Left ventricle myocardium inferior (tissue), 1 donor: ENCODE measurements at regions not wholly inside any gene's neighbourhood (a gene's known extent, or its start where the extent isn't known, plus 50 kb on each side); places are given as distances from the start of the nearest gene placed in this dataset.
"Not testable (repeated sequence)": the region's sequence is repeated elsewhere in the genome, so short reads cannot be mapped to it uniquely, and the experiment has no call there.

Experiments used
- DNase-seq: peaks from one replicate; pipeline ENCODE4 v3.0.0-alpha.2; 2020
- H3K27ac ChIP-seq: fragments of 200-600 bp; replicated peaks from 2 replicates; pipeline ENCODE4 v1.8.0; 2021
- H3K27me3 ChIP-seq: fragments of 200-600 bp; 2 replicates; pipeline ENCODE4 v1.8.0; 2021; ENCODE audit warnings: low read depth
- H3K36me3 ChIP-seq: fragments of 200-600 bp; 2 replicates; pipeline ENCODE4 v1.8.0; 2021
- H3K4me1 ChIP-seq: fragments of 200-600 bp; 2 replicates; pipeline ENCODE4 v1.8.0; 2021
- H3K4me3 ChIP-seq: fragments of 200-600 bp; 2 replicates; pipeline ENCODE4 v1.8.0; 2021; ENCODE audit warnings: mild to moderate bottlenecking, moderate library complexity
- H3K9me3 ChIP-seq: fragments of 200-600 bp; replicated peaks from 2 replicates; pipeline ENCODE4 v1.8.0; 2021
- intact Hi-C: fragments of 100-400 bp; cut with micrococcal nuclease; formaldehyde crosslinking; loops from one replicate; pipeline ENCODE4 v1.11.0; 2022
- donor health status: DM: no; HTN: yes; CAD: no; lungs with severe emphysema.

DNA sequence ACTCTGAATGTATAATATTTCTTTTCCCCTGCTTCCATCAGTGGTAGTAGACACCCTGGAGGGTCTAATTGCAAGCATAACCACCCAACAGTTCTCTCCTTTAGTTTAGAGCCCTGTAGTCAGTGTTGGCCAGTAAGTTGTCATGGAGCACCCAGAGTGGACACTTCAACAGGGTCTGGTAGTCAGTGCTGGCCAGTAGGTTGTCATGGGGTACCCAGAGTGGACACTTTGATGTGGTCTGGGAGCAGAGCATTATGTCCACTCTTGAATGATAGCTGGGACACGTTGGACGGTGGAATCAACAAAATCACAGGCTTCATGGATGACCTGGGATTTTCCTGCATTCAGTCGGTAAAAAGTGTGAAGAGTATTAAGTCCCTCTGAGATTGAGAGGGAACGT is 864.9 kb upstream of the TPTE start:
- H3K4me1 ChIP-seq, H3K27ac ChIP-seq, H3K4me3 ChIP-seq, intact Hi-C loops, H3K27me3 ChIP-seq, H3K36me3 ChIP-seq, DNase-seq: not testable (repeated sequence)
- peaks cover 17% of the 10 kb centered on the region for H3K9me3 ChIP-seq

DNA sequence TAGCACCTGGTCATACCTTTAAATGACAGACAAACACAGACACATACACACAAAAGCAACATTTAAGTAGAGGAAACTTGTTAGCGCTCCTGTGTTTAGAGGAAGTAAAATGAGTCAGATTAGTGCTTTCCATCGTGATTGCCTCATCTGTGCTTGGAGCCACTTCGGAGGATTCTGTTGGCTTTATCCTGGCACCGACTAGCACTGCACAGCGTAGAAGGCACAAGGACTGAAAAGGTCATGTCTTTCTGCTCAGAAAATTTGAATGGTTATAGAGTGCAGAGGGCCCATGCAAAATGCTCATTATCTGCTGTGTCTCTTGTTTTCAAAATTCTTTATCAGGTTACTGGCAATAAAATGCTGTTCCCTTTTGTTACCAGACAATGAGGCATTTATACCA is 863.6 kb upstream of the TPTE start:
- H3K27me3 ChIP-seq, H3K27ac ChIP-seq, intact Hi-C loops, H3K4me3 ChIP-seq, H3K4me1 ChIP-seq, DNase-seq, H3K36me3 ChIP-seq: not testable (repeated sequence)
- peaks cover 17% of the 10 kb centered on the region for H3K9me3 ChIP-seq

DNA sequence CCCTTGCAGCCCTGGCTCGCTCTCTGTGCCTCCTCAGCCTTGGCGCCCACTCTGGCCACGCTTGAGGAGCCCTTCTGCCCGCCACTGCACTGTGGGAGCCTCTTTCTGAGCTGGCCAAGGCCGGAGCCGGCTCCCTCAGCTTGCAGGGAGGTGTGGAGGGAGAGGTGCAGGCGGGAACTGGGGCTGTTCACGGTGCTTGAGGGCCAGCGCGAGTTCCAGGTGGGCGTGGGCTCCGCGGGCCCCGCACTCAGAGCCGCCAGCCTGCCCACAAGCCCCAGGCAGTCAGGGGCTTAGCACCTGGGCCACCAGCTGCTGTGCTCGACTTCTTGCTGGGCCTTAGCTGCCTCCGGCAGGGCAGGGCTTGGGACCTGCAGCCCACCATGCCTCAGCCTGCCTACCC is 861.5 kb upstream of the TPTE start:
- H3K27me3 ChIP-seq, DNase-seq, H3K27ac ChIP-seq, H3K36me3 ChIP-seq, H3K4me1 ChIP-seq, H3K4me3 ChIP-seq, intact Hi-C loops: not testable (repeated sequence)
- H3K9me3 ChIP-seq: peaks cover 11% of the 10 kb centered on the region

DNA sequence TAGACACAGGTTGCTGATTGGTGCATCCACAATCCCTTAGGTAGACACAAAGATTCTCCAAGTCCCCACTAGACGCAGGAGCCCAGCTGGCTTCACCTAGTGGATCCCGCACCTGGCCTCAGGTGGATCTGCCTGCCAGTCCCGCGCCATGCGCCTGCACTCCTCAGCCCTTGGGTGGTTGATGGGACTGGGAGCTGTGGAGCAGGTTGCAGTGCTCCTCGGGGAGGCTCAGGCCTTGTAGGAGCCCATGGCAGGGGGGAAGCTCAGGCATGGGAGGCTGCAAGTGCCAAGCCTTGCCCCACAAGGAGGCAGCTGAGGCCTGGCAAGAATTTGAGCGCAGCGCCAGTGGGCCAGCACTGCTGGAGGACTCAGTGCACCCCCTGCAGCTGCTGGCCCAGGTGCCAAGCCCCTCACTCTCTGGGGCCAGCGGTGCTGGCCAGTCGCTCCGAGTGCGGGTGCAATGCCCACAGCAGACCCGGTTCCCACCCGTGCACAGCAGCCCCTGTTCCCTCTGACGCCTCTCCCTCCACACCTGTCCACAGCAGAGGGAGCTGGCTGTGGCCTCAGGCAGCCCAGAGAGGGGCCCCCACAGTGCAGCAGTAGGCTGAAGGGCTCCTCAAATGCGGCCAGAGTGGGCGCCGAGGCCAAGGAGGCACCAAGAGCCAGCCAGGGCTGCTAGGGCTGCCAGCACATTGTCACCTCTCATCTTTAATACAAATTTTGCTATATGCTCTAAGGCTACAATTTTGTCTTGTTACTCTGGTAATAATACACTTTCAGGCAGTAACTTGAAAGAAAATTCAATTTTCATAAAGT is 857.3 kb upstream of the TPTE start:
- DNase-seq, H3K36me3 ChIP-seq, intact Hi-C loops, H3K27me3 ChIP-seq, H3K4me3 ChIP-seq, H3K27ac ChIP-seq, H3K4me1 ChIP-seq, H3K9me3 ChIP-seq: not testable (repeated sequence)

DNA sequence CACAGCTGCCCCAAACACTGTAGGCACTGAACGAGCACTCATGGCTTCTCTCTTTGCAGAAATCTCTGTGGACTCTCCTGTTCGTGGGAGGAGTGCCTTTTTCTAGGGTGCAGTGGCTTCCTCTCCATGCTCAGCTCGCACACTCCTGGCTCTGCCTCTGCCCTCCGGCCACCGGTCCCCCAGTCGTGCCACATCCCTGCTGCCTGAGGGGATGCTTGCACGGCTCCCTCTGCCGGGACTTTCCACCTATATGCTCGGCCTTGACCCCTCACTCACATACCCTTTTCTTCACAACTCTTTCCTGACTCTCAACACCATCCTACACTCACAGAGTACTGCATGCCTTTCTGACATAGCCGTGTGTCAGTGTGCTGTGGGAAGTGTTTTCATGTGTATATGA is 845.6 kb upstream of the TPTE start:
- H3K4me3 ChIP-seq, H3K27me3 ChIP-seq, H3K36me3 ChIP-seq, H3K27ac ChIP-seq, H3K4me1 ChIP-seq, DNase-seq, intact Hi-C loops, H3K9me3 ChIP-seq: not testable (repeated sequence)

DNA sequence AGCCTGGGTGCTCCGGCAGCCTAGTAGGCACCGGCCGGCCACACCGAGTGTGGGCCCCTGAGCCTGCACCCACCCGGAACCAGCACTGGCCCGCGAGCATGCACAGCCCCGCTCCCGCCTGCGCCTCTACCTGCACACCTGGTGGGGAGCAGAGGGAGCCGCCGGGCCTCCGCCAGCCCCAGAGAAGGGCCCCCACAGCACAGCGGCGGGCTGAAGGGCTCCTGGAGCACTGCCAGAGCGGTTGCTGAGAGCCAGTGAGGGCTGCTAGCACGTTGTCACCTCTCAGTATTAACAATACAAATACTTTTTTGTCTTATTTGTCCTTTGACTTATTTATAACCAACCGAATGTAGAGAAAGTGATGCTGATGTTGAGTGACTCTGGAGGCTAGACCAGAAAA is 842.4 kb upstream of the TPTE start:
- H3K27ac ChIP-seq, intact Hi-C loops, H3K36me3 ChIP-seq, H3K4me1 ChIP-seq, H3K27me3 ChIP-seq, DNase-seq, H3K4me3 ChIP-seq, H3K9me3 ChIP-seq: not testable (repeated sequence)

DNA sequence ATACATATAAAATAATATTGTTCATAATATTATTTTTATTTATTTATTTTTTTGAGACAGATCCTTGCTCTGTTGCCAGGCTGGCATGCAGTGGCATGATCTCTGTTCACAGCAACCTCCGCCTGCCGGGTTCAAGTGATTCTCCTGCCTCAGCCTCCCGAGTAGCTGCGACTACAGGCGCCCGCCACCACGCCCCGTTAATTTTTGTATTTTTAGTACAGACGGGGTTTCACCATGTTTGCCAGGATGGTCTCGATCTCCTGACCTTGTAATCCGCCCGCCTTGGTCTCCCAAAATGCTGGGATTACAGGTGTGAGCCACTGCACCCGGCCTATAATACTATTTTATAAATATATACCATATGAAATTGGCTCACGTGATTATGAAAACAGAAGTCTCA is 832.4 kb upstream of the TPTE start:
- H3K36me3 ChIP-seq, DNase-seq, H3K27ac ChIP-seq, H3K4me3 ChIP-seq, intact Hi-C loops, H3K9me3 ChIP-seq, H3K4me1 ChIP-seq, H3K27me3 ChIP-seq: not testable (repeated sequence)

DNA sequence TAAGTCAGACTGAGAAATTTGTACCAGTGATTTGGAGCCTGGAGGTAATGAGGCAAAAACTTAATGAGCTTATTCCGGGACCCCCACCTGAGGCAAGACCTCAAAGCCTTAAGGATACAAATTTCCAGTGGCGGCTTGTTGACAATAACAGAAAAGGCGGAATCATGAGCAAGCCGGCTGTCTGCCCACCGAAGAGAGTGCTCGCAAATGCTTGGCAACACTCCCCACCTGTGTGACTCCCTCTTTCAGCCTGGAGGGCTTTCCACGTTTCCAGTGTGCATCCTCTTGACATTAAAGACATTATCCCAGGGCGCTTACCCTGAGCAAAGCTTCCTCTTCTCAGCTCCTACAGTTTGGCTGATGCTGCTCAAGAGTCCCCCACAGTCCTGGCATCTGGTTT is 830.4 kb upstream of the TPTE start:
- H3K4me3 ChIP-seq, H3K27ac ChIP-seq, intact Hi-C loops, H3K27me3 ChIP-seq, DNase-seq, H3K36me3 ChIP-seq, H3K4me1 ChIP-seq, H3K9me3 ChIP-seq: not testable (repeated sequence)

DNA sequence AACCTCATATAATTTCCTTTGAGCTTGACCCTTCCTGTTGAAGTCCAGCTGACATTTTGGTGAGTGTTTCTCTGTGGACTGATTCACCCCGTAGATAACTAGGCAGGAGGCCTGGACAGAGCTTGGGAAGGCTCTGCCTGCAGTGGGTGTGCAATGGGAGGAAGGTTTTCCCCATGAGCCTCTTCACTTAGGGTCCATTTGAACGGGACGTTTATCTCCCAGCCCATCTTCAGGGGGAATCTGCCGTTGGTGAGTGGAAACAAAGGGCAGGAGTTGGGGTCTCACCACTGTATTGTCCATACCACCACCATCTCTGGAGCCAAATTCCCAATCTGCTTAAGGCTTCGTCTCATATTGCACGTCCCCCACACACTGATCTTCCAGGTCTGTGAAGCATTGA is 825.6 kb upstream of the TPTE start:
- H3K9me3 ChIP-seq, H3K36me3 ChIP-seq, DNase-seq, intact Hi-C loops, H3K27me3 ChIP-seq, H3K27ac ChIP-seq, H3K4me3 ChIP-seq, H3K4me1 ChIP-seq: not testable (repeated sequence)

DNA sequence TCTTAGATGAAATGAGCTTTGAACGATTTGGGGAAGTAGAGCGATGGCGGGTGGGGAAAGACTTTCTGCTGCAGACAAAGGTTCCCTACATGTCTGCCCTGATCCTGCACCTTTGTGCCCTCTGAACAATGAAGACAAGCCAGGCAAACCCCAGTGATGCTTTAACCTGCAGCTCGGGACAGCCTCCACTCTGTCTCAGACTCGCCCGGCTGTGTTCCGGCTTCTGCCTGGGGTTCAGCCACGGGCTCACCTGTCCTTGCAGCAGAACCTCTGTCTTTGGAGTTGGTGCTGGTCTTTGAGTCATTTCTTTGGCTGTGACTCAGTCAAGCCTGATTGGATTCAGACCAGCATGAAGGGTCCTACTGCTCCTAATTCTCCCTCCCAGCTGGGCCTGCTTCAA is 823.6 kb upstream of the TPTE start:
- H3K4me3 ChIP-seq, H3K27me3 ChIP-seq, H3K9me3 ChIP-seq, H3K27ac ChIP-seq, H3K4me1 ChIP-seq, DNase-seq, H3K36me3 ChIP-seq, intact Hi-C loops: not testable (repeated sequence)

DNA sequence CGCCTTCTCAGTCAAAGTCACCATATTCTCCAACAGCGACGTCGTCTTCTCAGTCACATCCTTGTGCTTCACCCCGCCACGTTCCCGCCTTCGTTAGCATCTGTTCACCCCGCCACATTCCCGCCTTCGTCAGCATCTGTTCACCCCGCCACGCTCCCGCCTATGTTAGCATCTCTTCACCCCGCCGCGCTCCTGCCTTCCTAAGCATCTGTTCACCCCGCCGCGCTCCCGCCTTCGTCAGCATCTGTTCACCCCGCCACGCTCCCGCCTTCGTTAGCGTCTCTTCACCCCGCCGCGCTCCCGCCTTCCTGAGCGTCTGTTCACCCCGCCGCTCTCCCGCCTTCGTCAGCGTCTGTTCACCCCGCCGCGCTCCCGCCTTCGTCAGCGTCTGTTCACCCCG is 816.4 kb upstream of the TPTE start:
- intact Hi-C loops, H3K27me3 ChIP-seq, DNase-seq, H3K9me3 ChIP-seq, H3K4me3 ChIP-seq, H3K4me1 ChIP-seq, H3K27ac ChIP-seq, H3K36me3 ChIP-seq: not testable (repeated sequence)

DNA sequence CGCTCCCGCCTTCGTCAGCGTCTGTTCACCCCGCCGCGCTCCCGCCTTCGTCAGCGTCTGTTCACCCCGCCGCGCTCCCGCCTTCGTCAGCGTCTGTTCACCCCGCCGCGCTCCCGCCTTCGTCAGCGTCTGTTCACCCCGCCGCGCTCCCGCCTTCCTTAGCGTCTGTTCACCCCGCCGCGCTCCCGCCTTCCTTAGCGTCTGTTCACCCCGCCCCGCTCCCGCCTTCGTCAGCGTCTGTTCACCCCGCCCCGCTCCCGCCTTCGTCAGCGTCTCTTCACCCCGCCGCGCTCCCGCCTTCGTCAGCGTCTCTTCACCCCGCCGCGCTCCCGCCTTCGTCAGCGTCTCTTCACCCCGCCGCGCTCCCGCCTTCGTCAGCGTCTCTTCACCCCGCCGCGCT is 815.9 kb upstream of the TPTE start:
- H3K4me3 ChIP-seq, H3K9me3 ChIP-seq, H3K4me1 ChIP-seq, DNase-seq, intact Hi-C loops, H3K36me3 ChIP-seq, H3K27ac ChIP-seq, H3K27me3 ChIP-seq: not testable (repeated sequence)

DNA sequence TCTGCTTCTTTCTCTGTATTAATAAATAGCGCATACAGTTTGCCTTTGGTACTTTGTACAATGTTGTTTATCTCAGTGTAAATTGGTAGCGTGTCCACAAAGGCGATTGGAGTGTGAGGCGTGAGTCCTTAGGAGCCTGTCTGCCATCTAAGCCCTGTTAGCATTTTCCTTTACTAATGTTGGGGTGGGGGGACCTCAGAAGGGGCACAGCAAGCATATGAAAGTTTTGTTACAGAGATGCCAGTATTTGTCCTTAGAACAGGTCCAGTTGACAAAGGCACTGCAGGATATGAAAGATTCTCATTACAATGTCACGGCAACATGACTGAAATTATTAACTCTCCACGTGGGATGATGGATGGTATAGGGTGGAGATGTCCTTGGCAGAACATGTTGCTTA is 796.8 kb upstream of the TPTE start:
- DNase-seq, intact Hi-C loops, H3K36me3 ChIP-seq, H3K4me1 ChIP-seq, H3K27ac ChIP-seq, H3K9me3 ChIP-seq, H3K27me3 ChIP-seq, H3K4me3 ChIP-seq: not testable (repeated sequence)

DNA sequence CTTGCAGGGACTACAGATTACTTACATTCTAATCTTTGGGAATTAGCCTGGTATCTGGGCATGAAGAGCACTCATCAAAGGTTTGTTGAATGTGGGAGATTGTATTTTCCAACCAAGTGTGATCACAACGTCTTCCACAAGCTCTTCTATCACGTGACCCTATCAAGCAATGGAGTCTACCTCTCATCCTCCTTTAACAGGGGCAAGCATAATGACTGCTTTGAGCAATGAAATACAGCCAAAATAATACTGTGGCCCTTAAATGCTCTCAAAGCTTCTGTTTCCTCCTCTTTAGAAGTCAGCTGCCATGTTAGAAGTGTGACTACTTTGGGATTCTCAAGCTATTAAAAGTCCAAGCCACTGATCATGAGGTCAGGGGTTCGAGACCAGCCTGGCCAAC is 794.2 kb upstream of the TPTE start:
- H3K4me1 ChIP-seq, DNase-seq, intact Hi-C loops, H3K27me3 ChIP-seq, H3K27ac ChIP-seq, H3K36me3 ChIP-seq, H3K9me3 ChIP-seq, H3K4me3 ChIP-seq: not testable (repeated sequence)
